Pulmonary artery endothelial cell (primary cell): ENCODE measurements at regions not wholly inside any gene's neighbourhood (a gene's known extent, or its start where the extent isn't known, plus 50 kb on each side); places are given as distances from the start of the nearest gene placed in this dataset.

Source experiments
- DNase-seq: peaks from one replicate; pipeline ENCODE4 v3.0.0-alpha.2; 2011; ENCODE audit warnings: low read depth, low spot score

GRCh38 chr13:30845297-30846214 lies 60.5 kb upstream of the MEDAG start:
- no peak for DNase-seq

GRCh38 chr13:30846311-30846710 lies 59.8 kb upstream of the MEDAG start:
- DNase-seq, result no peak

- DNase-seq, result no peak
Observed at GRCh38 chr13:30846866-30847265, 59.2 kb upstream of the MEDAG start.

GRCh38 chr13:30847650-30848307 lies 58.3 kb upstream of the MEDAG start:
- DNase-seq, result no peak

GRCh38 chr13:30848332-30849027 lies 57.6 kb upstream of the MEDAG start:
- DNase-seq, result no peak

GRCh38 chr13:30849611-30850010 lies 56.5 kb upstream of the MEDAG start:
- no peak for DNase-seq

- DNase-seq, result no peak
Observed at GRCh38 chr13:30850204-30850866, 55.7 kb upstream of the MEDAG start.

GRCh38 chr13:30850867-30851211 lies 55.2 kb upstream of the MEDAG start:
- no peak for DNase-seq

- DNase-seq, result no peak
Observed at GRCh38 chr13:30851697-30852096, 54.4 kb upstream of the MEDAG start.

- no peak for DNase-seq
Observed at GRCh38 chr13:30855569-30855968, 50.5 kb upstream of the MEDAG start.

- DNase-seq, result no peak
Observed at GRCh38 chr13:30856005-30856790, 49.9 kb upstream of the MEDAG start.
